Stimulated activated CD4-positive, alpha-beta T cell treated with anti-CD3 and anti-CD28 coated beads, Interleukin-15, amount 100 ng/mL, for 24 hours (primary cell): ENCODE measurements at regions not wholly inside any gene's neighbourhood (a gene's known extent, or its start where the extent isn't known, plus 50 kb on each side); places are given as distances from the start of the nearest gene placed in this dataset.

ENCODE experiments used
- DNase-seq: peaks from one replicate; pipeline ENCODE4 v3.0.0-alpha.2; 2020

DNA sequence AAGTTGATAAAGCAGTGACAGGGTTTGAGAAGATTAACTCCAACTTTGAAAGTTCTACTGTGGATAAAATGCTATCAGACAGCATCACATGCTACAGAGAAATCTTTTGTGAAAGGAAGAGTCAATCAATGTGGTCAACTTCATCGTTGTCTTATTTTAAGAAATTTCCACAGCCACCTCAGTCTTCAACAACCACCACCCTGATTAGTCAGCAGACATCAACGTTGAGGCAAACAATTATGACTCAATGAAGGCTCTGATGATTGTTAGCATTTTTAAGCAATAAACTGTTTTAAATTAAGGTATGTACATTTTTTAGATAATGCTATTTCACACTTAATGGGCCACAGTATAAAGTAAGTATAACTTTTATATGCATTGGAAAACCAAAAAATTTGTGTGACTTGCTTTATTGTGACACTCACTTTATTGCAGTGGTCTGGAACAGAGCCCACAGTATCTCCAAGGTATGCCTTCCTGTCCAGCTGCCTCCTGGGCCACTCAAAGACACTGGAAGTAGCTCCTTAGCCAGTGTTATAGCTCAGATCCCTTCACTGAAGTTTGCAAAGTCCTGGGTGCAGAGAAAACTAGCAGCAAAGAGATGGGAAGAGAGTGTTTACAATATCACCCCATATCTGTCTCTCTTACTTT lies 293.1 kb downstream of the ARHGAP12 start:
- DNase-seq: no peak

DNA sequence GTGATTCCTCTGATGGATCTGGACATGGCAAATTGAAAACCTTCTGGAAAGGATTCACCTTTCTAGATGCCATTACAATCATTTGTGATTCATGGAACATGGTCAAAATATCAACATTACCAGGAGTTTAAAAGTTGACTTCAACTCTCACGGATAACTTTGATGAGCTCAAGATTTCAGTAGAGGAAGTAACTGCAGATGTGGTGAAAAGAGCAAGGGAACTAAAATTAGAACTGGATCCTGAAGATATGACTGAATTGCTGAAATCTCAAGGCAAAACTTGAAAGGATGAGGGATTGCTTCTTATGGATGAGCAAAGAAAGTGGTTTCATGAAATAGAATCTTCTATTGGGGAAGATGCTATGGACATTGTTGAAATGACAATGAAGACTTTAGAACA lies 293.6 kb downstream of the ARHGAP12 start:
- DNase-seq: no peak

DNA sequence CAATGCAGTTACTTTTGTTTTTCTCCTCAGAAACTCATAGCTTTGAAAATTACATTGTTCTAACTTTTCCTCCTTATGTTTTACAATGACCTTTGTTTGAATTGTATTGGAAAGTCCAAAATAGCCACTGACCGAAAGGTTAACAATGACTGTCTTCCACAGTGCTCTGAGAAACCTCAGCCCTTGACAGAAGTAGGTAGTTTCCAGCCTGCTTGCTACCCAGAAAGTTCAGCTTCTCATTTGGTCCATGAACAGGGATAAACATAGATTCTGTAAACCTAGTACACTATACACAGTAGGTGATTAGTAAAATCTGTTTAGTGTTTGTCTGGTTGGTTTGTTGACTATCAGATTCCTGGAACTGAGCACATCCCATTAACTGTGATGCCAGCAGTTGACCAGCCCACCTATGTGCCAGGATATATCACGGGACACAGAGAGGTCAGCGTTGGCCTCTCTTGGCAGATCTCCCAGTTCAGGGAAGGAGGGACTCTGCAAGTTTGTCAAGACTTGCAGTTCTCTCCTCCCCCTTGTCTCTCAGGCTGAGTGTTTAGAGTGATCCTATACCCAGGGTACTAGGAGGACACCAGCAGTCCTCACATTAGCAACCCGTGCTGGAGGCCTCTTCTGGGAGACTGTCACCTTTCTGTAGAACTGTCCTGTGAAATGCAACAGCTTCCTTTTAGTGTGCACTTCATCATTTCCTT lies 297.6 kb downstream of the ARHGAP12 start:
- DNase-seq: no peak

DNA sequence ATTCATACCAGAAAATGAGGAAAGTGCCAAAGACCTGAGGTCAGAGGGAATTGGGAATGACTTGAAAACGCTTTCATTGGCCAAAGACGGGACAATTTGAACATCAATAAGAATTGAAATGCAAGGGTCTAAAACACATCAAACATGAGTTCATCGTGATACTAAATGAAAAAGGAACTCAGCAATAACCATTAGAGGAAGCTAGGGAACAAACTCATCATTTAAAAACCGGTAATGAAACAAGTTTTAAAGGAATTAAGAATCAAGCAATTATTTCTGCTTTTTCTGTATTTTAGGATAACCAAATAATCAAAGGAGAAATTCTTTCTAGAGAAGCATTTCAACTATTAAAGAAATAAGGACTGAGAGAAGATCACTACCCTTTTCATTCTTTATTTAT lies 303.1 kb downstream of the ARHGAP12 start:
- no peak for DNase-seq

DNA sequence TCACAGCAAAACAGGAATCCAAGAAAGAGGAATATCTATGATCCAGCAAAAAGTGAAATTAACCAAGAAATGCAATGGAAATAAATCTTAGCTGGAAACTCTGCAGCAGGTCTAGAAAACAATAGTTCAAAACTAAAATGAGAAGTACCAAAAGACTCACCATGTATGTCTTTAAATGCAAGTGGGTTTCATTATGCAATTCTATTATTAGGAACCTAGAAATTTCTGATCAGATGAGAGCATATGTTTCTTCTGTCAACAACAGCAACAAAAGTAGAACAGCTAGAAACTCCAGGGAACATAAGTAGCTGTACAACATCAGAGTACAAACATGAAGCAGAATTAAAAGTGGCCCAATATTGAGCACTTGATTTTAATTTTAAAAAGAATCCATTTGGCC lies 304.0 kb downstream of the ARHGAP12 start:
- DNase-seq: no peak

DNA sequence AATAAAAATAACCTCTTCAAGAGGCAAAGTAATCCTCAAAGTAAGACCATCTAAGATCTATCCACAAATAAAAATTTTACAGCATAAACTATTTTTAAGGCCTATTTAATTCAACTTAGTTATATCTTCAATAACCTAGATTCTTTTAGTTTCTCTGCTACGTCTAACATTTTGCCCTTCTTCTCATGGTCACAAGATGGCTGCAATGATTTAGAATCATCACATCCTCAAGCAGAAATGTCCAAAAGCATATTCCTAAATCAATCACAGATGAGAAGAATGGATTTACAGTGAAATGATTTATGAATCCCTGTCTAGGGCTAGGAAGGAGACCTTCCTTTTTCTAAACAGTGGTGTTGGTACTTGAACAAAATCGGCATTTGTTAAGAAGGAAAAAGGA lies 304.7 kb downstream of the ARHGAP12 start:
- no peak for DNase-seq

DNA sequence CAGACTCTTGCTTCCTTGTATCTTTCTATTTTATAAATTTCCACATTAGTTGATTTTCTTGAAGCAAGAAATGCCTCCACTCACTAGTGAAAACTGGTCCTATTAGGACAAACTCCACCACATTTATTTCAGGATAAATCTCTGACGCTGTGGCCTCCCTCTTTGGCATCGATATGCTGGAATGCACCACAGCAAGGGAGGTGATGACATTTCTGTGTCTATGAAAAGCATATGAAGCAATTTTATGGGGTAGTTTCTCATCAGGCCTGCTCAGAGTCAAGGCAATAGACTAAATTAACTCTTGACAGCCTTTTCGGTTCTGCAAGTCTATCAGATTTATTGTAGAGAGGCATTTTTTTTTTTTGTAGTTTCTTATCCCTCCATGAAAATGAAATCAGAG lies 304.4 kb downstream of the ZEB1 start:
- no peak for DNase-seq

DNA sequence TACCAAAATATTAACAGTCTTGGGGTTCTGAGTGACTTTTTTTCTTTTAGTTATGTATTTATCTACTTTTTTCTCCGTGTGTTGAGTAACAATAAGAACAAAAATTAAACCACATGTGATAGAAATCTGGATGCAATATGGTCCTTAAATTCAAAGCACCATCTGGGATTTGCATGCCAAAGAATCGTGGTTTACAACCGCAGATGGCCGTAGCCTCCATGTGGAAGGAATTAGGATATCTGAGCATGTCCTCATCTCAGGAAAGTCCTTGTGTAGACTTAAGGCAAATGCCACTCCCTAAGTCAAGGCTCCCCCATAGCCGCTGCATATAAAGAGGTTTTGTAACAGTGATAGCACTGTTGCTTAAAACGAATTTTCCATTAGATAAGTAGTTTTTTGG lies 304.0 kb downstream of the ZEB1 start:
- no peak for DNase-seq

DNA sequence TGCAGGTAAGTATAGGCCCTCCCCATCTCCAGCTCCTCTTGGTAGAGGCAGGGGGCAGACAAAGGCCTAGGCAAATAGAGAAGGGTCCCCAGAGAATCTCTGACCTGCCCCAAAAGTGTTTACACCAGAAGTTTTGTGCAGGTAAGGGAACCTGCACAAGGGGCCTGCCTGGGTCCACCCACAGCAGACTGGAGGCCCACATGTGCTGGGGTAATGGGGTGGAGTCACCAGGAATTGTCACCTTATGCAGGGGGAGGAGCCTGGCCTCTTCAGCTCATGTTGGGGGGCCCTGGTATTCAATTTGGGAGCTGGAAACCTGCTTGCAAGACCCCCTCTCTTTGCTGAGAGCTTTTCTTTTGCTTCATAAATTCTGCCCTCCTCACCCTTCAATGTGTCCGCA lies 302.7 kb downstream of the ZEB1 start:
- DNase-seq: no peak

DNA sequence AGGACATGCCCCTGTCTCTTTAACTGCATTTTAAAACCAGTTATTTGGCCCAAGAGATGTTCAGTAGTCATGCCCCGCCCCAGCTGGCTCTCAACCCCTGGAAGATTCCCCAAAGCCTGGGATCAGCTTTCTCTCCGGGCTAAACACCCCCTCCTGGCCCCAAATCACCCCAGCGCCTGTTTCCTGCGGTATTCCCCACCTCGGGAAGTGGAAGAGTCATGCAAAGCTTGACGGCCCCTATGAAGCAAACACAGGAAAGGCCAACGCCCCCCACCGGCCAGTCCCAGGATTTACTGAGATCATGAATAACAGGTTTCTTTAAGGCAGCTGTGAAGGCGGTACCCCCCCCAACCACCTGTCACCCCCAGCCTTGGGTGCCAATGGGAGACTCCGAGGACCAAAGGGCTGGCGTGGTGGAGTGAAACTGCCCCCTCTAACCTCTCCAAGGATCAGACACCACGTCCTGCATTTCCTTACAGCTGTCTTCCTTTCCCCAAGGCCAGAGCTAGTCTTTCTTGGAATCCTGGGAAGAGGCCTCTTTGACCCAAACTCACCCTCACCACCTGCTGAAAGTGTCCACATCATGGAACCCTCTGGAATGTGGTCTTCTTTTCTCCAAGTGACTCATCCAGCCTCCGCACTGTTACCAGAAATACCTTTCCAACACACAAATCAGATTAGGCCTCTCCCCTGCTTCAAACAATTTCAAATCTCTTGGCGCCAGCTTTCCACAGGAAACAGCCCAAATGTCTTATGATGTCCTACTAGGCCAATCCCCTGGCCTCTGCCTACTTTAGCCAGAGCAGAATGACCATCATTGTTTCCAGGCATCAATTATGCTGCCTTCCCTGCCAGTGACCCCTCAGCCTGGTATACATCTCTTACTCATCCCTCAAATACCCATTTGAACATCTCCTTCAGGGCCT lies 301.5 kb downstream of the ZEB1 start:
- DNase-seq: no peak

DNA sequence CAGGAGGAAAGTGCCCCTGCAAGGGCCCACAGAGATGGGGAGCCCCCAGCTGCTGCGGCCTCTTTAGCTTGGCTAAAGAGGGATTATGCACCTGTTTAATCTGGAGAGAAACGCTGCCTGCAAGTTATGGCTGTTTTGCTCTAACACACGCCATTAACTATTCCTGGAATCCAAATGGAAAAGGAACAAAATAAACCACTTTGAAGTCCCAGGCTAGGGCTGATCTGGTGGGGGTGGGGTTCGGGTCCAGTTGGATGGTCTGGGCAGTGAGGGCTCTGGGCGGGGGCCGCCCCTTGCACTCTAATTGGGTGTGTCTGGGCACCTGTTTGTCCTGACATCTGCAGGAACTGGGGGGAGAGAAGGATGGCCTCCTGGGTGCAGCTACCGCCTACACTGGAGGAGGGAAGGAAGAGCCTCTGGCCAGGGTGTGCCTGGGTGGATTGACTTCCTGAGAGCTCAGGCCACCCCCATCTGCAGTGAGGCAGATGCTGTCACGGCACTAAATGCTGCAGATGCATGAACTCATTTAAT lies 300.6 kb downstream of the ZEB1 start:
- DNase-seq: no peak

DNA sequence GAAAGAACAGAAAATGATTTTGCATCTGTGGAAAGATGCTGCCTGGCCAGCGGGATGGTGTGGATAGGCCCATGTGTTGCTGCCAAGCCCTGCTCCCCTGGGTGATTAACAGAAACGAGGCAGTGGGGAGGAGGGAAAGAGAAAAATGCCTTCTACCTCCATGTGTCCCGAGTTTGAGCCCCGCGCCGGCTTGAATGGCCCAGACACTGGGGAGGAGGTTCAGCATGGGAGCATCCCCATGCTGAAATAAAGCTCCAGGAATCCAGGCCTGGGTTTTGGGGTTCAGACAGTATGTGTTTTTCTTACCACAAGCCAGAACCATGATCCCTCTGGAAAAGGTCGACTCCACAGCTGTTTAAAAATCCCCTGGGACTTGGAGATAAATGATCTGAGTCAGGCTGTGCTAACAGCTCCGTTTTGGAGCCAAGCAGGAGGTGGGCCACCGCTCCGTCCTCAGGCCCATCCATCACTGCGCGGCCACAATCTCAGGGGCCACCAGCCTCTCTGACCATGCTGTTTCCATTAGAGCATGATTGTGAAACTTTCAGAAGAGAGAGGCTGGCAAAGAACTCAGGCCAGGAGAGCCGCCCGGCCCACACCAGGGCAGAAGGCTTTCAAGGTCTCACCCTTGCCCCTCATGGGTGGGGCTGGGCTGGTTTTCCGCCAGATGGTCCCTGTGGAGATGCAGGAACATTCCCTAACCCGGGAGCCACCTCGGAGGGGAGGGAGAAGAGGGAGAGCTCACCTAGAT lies 299.7 kb downstream of the ZEB1 start:
- no peak for DNase-seq

DNA sequence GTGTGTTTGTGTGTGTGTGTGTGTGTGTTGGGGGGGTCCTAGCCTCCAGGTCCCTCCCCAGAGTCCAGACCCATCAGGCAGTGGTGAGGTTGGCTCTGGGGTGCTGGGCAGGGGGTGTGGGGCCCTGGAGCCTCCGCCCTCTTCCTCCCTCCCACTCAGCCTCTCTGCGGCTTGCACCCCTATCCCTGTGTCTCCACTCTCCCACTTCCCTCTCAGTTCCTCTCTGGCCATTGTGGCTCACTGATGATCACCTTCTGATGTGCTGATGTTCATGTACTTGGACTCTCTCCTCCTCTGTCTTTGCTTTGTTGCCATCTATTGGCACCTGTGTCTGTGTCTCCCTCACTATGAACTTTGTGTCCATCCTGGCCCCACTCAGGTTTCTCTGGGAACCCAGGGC lies 298.7 kb downstream of the ZEB1 start:
- DNase-seq: no peak

DNA sequence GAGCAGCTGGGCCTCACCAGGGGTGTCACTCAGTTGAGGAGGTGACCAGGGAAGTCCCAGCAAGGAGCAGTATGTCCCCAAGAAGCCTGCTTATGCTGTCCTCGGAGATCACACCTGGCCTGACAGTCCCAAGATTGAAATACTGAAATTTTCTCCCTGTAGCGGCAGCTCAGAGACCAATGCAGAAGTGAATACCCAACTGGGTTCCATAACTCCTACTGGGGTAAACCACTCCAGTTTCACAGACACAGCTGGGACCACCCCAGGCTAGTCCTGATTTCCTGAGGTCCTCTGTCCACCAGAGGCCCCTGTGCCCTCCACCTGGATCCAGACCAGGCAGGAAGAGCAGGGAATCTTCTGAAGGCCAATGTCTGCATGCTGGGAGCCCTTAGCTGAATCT lies 298.1 kb downstream of the ZEB1 start:
- no peak for DNase-seq

DNA sequence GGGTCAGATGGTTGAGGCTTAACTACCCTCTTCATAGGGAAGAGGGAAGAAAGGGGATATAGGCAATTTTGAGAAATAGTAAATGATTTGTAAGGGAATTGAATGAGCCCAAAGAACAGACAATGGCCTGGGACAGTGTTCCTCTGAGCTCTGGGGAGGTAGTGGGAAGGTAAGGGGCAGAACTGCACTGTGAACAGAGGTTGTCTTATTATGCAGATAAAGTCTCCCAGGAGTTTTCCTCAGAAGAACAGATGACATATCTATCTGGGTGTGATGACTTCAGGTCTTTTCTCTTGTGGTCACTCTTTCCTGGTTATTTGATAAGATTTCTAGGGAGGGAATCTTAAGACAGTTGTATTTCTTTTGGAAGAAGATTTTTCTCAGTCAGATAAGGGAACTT lies 296.1 kb downstream of the ZEB1 start:
- DNase-seq: no peak

DNA sequence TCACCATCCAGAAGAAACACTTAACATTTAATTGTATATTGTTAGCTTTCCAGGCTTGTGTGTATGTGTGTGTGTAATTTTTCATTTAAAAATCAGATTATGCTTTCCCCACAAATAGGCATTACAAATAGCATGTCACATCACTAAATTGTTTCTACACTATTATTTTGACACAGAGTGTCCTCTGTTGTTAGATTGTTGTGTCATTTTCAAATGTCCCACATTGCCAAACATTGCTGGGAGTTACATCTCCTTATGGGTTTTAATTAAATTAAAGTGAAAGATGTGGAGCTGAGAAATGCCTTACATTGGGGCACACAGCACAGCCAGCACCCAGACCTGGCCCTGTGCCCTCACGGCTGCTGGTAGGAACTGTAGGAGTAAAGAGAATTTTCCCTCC lies 295.6 kb downstream of the ZEB1 start:
- no peak for DNase-seq

DNA sequence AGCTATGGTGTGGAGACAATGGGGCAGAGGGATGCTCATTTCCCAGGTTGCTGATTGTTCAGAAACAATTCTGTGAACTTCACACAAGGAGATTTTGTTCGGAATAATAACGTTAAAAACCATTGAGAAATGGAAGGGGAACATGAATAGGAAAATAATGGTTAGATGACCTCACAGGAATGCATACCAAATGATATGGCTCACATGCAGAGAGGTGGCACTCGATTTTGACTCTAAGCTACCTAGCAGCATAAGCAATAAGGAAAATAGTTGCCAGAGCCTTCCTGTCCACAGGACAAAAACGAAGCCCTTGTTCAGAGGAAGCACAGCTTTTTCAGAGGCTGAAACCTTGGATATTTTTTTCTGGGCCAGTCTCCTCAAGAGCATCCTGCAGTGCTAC lies 293.1 kb downstream of the ZEB1 start:
- DNase-seq: no peak

DNA sequence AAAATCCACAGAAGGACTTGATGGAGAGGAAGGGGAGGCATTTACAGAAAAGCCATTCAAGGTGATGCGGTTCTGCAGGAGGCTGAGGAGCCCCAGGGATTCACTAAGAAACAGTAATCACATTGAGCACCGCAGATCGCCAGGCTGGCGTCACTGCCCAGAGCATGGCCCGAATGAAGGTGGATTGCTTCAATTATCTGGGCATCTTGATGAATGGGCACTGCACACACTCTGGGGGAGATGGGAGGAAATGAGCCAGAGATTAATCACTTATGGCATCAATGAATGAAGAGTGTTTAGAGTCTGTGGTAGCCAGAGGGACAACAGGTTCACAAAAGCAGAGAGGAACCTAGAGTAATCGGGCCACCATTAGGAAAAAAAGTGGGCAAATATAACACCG lies 292.1 kb downstream of the ZEB1 start:
- DNase-seq: no peak

DNA sequence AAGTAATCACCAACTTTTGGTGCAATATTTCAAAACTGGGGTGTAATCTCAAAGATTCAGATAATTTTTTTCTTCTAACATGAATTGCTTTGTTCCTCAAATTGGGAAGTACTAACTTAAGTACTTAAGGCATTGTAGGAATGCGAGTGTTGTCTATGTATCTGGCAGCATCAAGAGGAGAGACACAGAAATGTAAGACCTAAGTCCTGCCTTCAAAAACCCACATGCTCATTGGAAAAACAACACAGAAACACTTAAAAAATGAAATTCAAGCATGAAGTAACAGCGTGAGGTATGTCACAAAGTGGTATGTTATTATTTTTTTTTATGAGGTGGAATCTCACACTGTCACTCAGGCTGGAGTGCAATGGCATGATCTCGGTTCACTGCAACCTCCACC lies 288.5 kb downstream of the ZEB1 start:
- DNase-seq: no peak

DNA sequence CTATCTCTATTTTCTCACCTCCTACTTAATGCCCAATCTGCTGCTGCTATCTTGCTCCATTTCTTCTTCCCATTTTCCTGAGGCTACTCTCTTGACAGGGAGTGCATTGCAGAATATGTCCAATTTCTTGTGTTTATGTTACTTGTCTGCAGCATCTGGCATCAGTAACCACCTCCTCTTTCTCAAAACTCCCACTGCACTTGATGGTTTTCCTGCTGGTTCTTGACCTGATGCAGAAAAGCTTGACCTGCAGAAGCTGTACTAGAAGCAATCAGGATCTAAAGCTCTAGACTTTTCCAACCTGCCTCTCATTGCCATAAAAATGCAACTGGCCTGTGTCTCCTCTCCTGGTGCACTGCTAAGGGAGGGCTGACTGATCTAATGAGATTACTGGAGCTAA lies 287.8 kb downstream of the ZEB1 start:
- no peak for DNase-seq

DNA sequence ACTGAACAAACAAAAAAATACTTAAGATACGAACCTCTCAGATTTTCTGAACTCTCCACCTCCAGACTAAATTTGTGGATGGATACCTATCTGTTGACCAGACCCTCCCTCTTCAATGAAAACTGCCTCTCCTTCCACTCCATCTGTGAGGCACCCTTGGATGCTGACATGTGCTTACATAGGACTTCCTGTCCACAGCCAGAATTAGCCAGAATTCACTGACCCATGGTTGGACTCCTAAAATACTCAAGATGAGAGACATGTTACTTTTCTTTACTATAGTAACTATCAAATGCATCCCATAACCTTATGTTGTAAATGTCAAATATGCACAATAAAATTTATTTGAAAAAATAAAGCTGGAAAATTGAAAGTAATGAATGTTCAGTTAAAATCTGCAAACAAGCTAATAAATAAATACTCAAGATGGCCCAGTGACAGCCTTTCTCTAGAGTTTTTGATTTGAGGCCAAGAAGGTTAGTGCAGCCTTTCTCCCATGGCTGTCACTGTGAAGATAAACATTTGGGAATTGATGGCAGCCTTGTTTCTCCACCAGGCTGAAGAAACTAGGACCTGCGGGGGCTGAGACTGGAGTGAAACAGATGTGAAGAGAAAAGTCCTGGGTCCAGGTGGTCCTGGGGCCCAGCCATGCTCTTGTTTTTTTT lies 287.0 kb downstream of the ZEB1 start:
- DNase-seq: no peak

DNA sequence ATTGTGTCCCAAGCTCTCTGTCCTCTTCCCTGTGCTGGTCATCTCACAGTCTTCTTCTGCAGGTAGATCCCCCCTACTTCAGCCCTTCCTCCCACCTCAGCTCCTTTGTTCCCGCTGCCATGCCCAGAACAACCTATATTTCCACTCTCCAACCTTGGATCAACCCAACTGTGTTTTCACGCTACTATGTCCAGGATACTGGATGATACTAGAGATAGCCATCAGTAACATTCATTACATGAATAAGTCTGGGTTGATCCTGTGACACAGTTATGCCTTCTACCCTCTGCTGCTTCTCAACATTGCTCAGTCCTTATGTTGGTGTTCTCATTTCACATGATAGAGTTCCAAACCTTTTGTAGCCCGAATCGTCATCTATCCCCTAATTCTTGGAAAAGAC lies 286.4 kb downstream of the ZEB1 start:
- DNase-seq: no peak
